ENCODE measurements at regions not wholly inside any gene's neighbourhood (a gene's known extent, or its start where the extent isn't known, plus 50 kb on each side); places are given as distances from the start of the nearest gene placed in this dataset.

GRCh38 chr12:23472329-23472971 is 477.0 kb downstream of the SOX5 start:
- H3K4me3 Mint-ChIP-seq: no peak overlapping the region
- H3K4me1 Mint-ChIP-seq: no peaks in the 10 kb centered on the region

GRCh38 chr12:23473071-23473470 is 476.4 kb downstream of the SOX5 start:
- ATAC-seq (no peak), DNase-seq (no peak)
- no peak overlapping the region for H3K27ac Mint-ChIP-seq
- POLR2A ChIA-PET: no interaction called here
- peaks cover 0 to 5% (median 0%) of the 10 kb centered on the region in 5 donors for H3K27me3 Mint-ChIP-seq
- H3K4me1 Mint-ChIP-seq: no peaks in the 10 kb centered on the region
- no peak overlapping the region for H3K4me3 Mint-ChIP-seq
- H3K9me3 Mint-ChIP-seq: peaks cover 3 to 41% (median 18%) of the 10 kb centered on the region in 9 donors
- peaks cover 0 to 7% (median 0%) of the 10 kb centered on the region in 3 donors for H3K36me3 Mint-ChIP-seq

More at GRCh38 chr12:23472329-23472971, 477.0 kb downstream of the SOX5 start:
- ATAC-seq (no peak), DNase-seq (no peak)
- no peak overlapping the region for H3K27ac Mint-ChIP-seq
- POLR2A ChIA-PET: no interaction called here
- H3K36me3 Mint-ChIP-seq: peaks cover 0 to 7% (median 0%) of the 10 kb centered on the region in 3 donors
- peaks cover 6 to 41% (median 21%) of the 10 kb centered on the region in 9 donors for H3K9me3 Mint-ChIP-seq
- peaks cover 0 to 5% (median 0%) of the 10 kb centered on the region in 5 donors for H3K27me3 Mint-ChIP-seq

GRCh38 chr12:23474438-23474976 is 475.0 kb downstream of the SOX5 start:
- Mint-ChIP-seq H3K4me3 (no peak overlapping the region), H3K4me1 (no peaks in the 10 kb centered on the region), H3K36me3 (peaks cover 0 to 11% (median 0%) of the 10 kb centered on the region in 3 donors), H3K9me3 (peaks cover 7 to 47% (median 21%) of the 10 kb centered on the region in 9 donors), H3K27me3 (peaks cover 0 to 5% (median 0%) of the 10 kb centered on the region in 5 donors), H3K27ac (no peak overlapping the region)
- ATAC-seq (no peak), DNase-seq (no peak)
- POLR2A ChIA-PET: no interaction called here
